ENCODE measurements at regions not wholly inside any gene's neighbourhood (a gene's known extent, or its start where the extent isn't known, plus 50 kb on each side); places are given as distances from the start of the nearest gene placed in this dataset.
"Not testable (repeated sequence)": the region's sequence is repeated elsewhere in the genome, so short reads cannot be mapped to it uniquely, and the experiment has no call there.

- DNase-seq (ENCODE audit: extremely low read depth, low read depth): not testable (repeated sequence)
These were observed 231.6 kb downstream of the GOLGA6L6 start for GRCh38 chr15:20309966-20310365.

- not testable (repeated sequence) for DNase-seq (ENCODE audit: extremely low read depth, low read depth)
These were observed 232.2 kb downstream of the GOLGA6L6 start for GRCh38 chr15:20309395-20309794.

- not testable (repeated sequence) for DNase-seq (ENCODE audit: extremely low read depth, low read depth)
These were observed 233.4 kb downstream of the GOLGA6L6 start for GRCh38 chr15:20308027-20308690.

GRCh38 chr15:20307137-20307536 is 234.5 kb downstream of the GOLGA6L6 start:
- not testable (repeated sequence) for DNase-seq (ENCODE audit: extremely low read depth, low read depth)

- not testable (repeated sequence) for DNase-seq (ENCODE audit: extremely low read depth, low read depth)
These were observed 235.0 kb downstream of the GOLGA6L6 start for GRCh38 chr15:20306497-20307106.

GRCh38 chr15:20305912-20306311 is 235.7 kb downstream of the GOLGA6L6 start:
- not testable (repeated sequence) for DNase-seq (ENCODE audit: extremely low read depth, low read depth)

- DNase-seq (ENCODE audit: extremely low read depth, low read depth): not testable (repeated sequence)
These were observed 236.6 kb downstream of the GOLGA6L6 start for GRCh38 chr15:20305015-20305465.

- not testable (repeated sequence) for DNase-seq (ENCODE audit: extremely low read depth, low read depth)
These were observed 237.2 kb downstream of the GOLGA6L6 start for GRCh38 chr15:20304282-20305014.

- DNase-seq (ENCODE audit: extremely low read depth, low read depth): not testable (repeated sequence)
These were observed 238.1 kb downstream of the GOLGA6L6 start for GRCh38 chr15:20303248-20304171.

- DNase-seq (ENCODE audit: extremely low read depth, low read depth): not testable (repeated sequence)
These were observed 239.2 kb downstream of the GOLGA6L6 start for GRCh38 chr15:20302141-20303069.

- DNase-seq (ENCODE audit: extremely low read depth, low read depth): not testable (repeated sequence)
These were observed 240.0 kb downstream of the GOLGA6L6 start for GRCh38 chr15:20301471-20302081.

GRCh38 chr15:20301041-20301390 is 240.6 kb downstream of the GOLGA6L6 start:
- not testable (repeated sequence) for DNase-seq (ENCODE audit: extremely low read depth, low read depth)

GRCh38 chr15:20300351-20301040 is 241.1 kb downstream of the GOLGA6L6 start:
- not testable (repeated sequence) for DNase-seq (ENCODE audit: extremely low read depth, low read depth)

GRCh38 chr15:20297603-20298123 is 243.9 kb downstream of the GOLGA6L6 start:
- DNase-seq (ENCODE audit: extremely low read depth, low read depth): not testable (repeated sequence)

GRCh38 chr15:20296261-20296660 is 245.3 kb downstream of the GOLGA6L6 start:
- DNase-seq (ENCODE audit: extremely low read depth, low read depth): not testable (repeated sequence)

GRCh38 chr15:20295238-20295811 is 246.3 kb downstream of the GOLGA6L6 start:
- DNase-seq (ENCODE audit: extremely low read depth, low read depth): no peak

GRCh38 chr15:20294651-20295237 is 246.9 kb downstream of the GOLGA6L6 start:
- no peak for DNase-seq (ENCODE audit: extremely low read depth, low read depth)
